NCI-H2196 (cell line): ENCODE measurements at regions not wholly inside any gene's neighbourhood (a gene's known extent, or its start where the extent isn't known, plus 50 kb on each side); places are given as distances from the start of the nearest gene placed in this dataset.
"Not testable (repeated sequence)": the region's sequence is repeated elsewhere in the genome, so short reads cannot be mapped to it uniquely, and the experiment has no call there.

Source experiments
- DNase-seq: peaks from one replicate; lab custom pipeline; 2025; ENCODE audit not compliant: unreplicated experiment; lab: John Stamatoyannopoulos, UW

DNA sequence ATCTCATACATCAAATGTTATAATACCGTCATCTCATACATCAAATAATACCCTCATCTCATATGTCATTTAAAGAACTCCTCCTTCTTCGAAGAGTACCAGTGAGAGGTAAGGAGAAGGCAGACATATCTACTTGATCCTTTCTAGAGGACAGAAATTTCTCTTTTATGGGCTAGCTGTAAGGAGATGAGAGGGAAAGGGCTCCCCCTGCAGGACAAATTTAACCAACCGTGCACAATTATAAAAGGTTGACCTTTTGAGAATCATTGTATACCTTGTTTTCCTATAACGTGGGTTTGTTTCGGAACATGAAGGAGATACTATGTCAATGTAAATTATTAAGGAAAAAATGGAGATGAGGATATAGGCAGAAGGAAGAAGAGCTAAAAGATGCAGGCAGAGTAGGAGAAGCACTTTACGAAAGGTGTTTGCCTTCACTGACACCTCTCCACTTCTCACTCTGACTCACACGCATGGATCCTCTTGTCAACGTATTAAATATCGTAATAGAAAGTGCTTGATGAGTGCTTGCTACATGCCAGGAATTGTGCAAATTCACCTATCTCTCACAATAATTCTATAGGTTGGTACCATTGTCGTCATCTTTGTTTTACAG is 465.9 kb upstream of the ERCC4 start:
- DNase-seq: peak; percentile 58

DNA sequence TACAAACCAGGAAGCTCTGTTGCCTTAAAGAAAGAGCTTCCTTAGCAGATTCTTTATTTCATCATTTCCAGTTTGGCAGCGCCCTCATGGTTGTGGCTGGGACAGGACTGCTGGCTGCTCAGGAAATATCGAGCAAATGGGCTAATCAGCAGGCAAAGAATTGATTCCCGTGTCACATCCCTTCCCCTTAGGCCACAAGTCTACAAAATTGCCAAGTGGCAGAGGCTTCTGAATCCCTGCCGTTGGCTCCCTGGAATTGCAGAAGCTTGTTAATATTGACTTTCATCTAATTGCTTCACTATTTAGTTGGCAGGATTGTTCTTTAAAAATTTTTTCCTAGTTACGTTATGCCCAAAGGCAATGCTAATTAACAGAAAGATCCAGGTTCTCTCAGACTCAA is 456.3 kb upstream of the ERCC4 start:
- no peak for DNase-seq

DNA sequence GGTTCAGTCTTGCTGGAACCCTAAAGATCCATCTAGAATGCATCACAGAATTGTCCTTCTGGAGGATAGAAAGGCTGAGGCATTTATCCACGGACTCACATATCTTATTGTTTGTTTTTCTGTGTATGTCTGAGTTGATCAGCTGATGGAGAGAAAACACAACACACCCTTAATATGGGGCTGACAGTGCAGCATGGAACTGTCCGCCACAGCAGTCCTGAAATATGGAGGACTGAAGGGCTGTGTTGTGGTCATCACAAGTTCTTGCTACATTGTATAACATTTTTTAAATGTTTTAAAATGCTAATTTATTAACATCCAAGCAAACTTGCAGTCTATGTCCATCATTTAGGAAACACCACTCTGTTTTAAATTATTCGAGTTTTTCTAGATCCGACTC is 448.9 kb upstream of the ERCC4 start:
- no peak for DNase-seq

DNA sequence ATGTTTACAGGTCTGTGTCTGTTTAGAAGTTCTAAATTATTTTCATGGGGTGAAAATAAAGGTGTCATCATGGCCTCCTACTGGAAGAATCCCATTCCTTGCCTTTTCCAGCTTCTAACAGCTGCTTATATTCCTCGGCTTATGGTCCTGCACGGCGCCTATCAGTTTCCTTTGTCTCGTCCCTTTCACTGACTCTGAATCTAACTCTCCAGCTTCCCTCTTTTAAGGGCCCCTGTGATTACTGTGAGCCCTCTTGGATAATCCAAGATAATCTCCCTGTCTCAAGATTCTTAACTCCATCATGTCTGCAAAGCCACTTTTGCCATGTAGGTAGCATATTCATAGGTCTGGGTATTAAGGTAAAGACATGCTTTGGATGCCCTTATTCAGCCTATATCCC is 441.0 kb upstream of the ERCC4 start:
- no peak for DNase-seq

DNA sequence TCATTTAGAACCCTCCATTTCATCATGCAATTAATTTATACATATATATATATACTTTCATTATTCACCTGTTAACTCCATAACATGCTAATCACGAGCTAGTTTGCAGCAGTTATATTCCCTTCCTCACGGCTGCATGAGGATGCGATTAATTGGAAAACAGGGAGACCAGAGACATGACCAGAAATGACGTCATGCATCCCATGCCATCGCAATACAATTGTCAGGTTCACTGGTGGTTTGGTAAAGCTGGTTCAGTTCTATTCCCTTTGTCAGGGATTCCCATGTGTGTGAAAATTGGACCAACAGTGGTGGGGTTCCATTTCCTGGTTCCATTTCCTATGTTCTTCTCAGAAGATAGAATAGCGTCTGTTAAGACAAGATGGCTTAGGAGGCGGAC is 440.4 kb upstream of the ERCC4 start:
- no peak for DNase-seq

DNA sequence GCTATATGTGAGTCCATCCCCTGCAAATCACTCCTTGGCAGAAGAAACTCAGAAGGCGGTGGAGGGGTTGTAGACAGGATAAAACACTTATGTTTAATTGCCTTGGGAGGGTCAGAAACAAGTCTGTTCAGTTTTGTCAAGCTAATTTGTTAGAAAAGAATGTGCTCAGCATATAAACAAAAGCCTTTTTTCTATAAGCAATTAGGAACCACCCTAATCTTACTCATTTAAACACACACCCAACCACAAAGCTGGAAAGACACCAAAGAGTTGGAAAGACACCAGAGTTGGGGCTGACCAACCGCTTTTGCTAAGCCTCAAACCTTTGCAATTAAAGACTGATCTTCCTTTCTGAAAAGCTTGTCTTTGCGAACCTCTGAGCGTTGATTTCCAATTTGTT is 439.2 kb upstream of the ERCC4 start:
- no peak for DNase-seq

DNA sequence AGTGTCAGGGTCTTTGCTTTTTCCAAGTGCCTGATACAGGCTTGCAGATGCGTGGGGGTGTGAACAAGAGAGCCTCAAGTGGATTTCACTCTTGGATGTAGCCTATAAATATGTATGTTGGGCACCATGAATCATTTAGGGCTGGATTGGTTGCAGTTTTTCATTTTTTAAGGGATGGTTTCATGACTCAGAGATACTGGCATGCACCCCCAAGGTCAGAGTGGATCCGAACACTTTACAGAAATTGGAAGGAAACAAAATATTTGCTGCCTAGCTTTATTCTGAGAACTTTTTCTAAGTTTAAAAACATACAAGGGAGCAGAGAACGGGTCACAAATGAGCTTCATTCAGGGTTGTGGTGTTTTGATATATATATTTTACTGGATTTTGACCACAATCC is 436.8 kb upstream of the ERCC4 start:
- no peak for DNase-seq

DNA sequence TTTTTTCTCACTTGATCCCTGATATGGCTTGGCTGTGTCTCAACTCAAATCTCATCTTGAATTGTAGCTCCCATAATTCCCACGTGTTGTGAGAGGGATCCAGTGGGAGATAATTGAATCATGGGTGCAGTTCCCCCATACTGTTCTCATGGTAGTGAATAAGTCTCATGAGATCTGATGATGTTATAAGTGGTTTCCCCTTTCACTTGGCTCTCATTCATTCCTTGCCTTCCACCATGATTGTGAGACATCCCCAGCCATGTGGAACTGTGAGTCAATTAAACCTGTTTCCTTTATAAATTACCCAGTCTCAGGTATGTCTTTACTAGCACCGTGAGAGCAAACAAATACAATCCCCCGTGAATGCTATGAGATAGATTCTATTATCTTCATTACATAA is 430.5 kb upstream of the ERCC4 start:
- DNase-seq: not testable (repeated sequence)

DNA sequence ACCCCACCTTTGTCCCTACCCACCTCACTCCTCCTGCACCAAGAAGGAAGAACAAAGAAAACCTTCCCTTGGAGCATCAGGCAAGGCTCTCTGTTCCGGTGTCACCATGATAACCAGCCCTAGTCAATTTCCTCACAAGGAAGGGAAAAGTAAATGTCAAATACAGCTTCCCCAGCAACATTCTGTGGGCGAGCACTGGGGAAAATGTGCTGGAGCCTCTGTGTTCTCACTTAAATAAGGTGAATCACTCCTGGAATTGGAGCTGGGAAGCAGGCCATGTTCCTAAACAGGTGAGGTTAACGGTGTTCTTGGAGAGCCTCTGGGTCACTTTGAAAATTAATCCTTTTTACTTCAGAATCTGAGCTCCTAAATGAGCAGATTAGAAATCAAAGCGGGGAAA is 427.9 kb upstream of the ERCC4 start:
- no peak for DNase-seq

DNA sequence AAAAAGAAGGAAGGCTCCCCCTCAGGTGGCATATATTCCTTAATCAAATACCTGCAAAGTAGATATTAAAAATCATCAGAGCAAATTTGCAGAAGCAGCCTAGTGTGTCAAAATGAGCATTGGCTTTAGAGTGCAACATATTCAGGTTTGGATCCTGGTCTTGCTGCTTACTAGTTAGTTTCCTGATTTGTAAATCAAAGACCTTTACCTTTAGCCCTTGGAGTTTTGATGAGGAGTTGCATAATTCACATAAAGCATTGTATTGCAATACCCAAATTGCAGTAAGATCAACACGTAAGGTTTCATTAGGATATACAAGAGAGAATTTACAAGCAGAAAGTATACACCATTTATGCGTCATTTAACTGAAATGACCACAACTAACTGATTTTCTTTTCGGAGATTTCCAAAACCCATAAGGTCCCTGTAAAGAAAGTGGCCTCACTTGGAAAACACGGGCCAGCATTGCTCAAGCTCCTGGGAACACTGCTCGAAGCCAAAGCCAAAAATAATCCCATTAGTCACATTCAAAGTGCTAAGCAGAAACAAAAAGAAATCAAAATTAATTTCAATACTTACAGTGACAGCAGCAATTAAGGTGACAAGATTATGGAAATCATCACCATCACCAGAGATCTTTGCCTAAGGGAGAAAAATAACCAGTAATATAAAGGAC is 415.9 kb upstream of the ERCC4 start:
- DNase-seq: no peak

DNA sequence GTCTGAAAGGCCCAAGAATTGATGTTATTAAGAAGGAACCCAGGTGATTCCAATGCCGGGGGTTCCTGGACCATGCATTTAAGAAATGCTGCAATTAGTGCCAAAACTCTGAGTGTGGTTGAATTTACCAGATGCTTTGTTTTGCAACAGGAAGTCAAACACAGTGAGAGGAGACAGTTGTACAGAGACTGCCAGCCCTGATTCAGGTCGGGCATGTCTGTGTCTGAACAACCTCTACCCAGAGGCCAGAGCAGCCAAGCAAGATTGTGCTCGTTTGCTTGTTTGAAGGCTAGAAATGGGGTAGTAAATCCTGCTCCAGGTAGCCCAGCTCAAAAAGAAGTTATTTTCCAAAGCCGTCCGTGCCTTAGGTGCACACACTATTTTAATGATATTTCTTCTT is 412.4 kb upstream of the ERCC4 start:
- peak; percentile 5 for DNase-seq

DNA sequence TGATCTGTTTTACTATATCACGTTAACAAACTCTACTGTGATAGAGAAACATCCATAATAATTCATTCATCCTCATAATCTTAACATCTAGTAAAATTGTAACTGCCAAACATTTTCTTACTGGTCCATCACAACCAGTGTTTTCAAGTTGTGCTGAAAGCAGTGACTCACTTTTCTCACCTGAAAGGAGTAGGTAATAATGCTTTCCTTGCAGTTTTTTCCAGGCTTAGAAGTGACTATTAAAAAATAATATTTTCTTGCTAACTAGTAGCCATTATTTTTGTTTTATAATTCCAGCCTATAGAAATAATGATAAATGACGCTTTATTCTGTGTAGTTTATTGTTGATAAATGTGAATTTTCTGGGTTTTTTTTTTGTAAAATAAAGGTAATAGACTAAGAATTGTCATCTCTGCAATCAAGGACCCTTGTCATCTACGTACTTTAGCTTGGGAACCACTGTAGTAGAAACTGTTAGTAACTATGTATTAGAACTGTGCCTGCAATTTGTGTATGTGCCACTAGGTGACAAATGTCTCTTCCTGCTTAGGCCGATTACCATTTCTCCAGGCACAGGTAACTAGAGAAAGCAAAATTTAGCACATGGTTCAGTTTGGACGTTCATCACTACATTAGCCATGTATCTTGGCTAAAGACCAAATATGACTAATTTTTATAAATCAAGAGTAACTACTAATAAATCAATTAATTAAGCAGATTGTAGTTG is 409.4 kb upstream of the ERCC4 start:
- DNase-seq: no peak

DNA sequence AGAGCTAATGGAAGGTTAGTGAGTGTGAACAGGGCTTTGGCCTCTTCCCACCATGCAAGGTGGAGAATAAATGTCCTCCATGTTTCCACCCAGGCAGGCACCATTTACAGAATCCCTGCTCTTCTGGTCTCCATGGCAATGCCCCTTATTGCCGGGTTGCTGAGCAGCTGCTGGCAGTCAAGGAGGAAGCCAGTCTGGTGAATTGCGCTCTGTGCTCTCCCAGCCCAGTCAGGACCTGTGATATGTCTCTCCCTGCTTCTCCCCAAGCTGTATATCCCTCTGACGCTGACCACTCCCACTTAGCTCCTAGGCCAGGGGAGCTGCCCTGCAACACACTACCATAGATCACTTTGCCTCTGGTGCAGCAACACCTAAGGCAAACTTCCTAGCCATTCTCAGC is 402.1 kb upstream of the ERCC4 start:
- peak; percentile 7 for DNase-seq

DNA sequence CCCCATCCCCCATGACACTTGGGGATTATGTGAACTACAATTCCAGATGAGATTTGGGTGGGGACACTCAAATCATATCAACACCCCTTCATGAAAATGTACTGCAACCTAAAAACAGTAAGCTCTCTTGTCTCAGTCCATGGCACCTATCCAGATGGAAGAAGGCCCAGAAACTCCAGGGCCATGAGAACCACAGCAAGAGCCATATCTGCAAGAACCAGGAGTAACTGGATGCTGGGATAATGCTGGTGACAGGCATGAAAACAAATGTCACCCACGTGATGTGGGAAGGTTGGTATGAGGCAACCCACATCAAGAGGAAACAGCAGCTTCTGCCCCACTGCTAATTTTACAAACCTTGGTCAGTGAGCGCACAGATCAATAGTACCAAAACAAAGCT is 400.1 kb upstream of the ERCC4 start:
- DNase-seq: peak; percentile 31

DNA sequence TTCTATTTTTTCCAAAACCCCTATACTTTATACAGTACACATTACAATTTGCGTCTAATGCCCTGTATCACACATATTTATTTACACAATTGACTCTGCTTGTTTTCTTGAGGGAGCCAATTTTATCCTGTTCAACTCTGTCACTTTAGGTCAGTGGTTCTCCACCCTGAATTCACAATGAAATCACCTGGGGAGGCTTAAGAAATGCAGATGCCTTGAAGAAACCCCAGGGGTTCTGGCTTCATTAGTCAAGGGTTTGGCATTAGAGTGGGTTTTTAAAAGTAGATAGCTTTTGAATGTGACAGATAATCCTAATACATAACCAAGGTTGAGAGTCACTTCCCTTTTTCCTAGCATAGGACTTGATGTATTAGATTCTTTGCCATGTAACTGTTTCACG is 398.6 kb upstream of the ERCC4 start:
- DNase-seq: no peak

DNA sequence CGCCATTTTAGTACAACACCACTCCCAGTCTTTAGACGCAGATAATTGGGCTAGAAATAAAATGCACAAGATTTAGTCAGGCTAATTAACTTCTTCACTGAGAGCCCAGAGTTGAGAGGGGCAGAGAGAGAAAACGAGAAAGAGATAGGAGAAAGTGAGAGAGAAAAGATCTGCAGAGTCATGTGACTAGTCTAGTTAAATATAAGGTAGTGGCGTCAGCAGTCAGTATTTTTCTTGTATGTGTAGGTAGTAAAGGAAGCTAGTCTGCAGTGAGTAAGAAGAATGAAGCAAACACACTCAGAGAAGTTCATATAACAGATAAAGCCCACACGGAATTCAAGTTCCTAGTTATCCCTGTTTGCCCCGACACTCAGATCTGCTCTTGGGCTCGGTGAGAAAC is 392.6 kb upstream of the ERCC4 start:
- no peak for DNase-seq

DNA sequence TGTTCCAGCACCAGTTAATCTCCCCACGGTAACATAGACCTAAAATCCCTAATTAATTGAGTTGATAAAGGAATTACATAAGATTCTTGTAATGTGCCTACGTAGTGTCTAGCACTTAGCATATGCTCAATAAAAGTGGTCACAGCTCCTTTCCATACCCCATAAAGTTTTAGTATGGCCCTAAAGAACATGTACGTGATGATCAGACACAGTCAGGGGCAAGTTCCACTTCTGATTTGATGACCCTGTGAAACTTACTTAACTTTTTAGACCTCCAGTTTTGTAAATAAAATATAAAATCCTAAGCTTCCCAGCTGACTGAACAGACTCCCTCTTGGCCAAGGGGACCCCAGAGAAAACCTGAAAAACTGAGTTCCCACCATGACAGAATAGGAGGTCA is 391.3 kb upstream of the ERCC4 start:
- no peak for DNase-seq

DNA sequence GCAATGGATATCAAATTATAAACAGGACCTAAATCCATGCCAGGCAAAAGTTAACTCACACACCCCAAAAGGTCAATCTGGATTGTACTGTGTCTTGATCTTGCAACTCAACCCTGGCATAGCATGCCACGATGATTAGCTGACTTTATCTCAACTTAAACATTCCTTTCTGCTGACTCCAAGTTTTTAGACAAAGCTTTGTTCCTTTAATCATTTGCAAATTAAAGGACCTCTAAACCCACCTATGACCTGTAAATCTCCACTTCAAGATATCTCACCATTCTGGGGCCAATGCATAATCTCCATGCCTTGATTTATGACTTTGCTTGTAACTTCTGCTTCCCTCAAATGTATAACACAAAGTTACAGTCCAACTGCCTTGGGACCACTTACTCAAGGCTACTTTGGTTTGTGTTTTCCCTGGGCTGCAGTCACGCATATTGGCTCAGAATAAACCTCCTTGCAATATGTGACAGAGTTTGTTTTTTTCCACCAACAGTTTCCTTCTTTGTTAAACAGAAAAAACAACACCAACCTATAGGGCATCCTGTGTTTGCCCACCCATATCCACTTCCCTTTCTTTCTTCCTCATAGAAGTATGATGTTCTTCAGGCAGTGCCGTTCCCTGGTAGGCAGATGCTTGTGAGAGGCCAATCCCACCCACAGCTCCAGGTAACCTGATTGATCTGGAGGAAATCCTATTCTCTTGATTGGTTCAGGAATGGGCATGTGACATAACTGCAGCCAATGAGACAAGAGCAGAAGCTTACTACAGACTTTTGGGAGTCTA is 390.6 kb upstream of the ERCC4 start:
- no peak for DNase-seq

DNA sequence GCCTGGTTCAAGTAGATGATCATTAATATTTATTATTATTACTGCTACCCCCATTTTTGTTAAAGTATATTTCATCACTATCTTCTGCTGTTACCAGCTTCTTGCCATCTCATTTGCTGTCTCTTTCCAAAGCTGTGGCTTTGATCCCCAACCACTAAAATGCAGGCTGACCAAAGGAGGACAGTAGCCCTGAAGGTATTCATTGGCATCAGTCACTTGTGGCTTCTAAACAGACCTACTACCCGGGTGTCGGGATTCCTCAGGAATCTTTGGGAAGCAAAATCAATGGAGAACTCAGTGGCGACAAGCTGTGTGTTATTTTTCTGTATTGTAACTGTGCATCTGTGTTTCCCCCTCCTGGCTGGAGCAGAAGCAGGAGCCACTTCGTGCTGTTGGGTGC is 379.2 kb upstream of the ERCC4 start:
- no peak for DNase-seq

DNA sequence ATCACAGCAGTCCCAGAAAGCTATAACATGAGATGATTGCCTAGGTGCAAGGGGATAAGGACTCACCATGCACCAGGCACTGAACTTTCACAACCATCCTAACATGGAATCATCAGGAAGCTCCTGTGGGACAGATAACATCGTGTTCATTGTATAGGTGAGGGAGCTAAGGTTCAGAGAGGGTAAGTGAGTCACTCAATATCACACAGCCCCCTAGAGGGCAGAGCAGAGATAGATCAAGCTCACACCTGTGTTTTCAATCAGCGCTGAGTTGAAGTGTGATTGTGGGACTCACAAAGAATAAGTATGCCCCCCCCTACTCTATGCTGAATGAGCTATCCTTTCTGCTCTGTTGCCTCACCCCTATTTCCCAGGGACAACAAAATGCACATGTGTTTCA is 377.7 kb upstream of the ERCC4 start:
- no peak for DNase-seq

DNA sequence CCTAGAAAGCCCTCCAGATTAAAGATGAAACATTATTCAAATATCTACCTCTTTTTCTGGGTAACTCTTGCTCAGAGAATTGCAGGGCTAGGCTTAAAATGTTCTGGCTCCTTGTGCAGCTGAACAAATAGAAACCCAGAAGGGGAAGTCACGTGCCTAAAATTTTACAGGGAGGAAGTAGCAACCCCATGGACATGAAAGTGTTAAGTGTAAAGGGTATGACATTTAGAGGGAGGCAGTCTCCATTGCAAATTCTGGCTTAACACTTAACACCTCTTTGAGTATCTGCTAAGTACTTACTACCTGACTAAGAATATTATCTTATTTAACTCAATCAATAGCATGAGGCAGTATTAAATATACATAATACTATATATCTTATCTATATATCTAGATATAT is 376.1 kb upstream of the ERCC4 start:
- DNase-seq: no peak

DNA sequence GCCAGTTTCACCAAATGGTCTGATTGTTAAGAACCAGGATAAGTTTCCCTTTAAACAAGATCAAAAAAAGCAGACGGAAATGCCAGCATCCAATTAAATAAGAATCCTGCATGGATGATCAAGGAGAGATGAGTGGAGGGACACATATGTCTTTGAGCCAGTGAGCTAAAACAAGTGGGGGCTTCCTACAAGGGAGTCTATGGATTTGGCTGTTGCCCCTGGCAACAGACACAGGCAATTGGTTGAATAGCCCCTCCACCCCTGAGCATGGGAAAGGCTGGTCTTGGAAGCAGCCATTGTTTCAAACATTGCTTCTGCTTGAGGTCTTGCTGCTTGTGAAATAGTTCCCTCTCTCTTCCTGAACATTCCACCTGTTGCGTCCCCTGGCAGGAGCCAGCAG is 374.7 kb upstream of the ERCC4 start:
- DNase-seq: no peak
